GM23338 (cell line): ENCODE measurements at regions not wholly inside any gene's neighbourhood (a gene's known extent, or its start where the extent isn't known, plus 50 kb on each side); places are given as distances from the start of the nearest gene placed in this dataset.

ENCODE experiments used
- ATAC-seq: fragments of 200-7000 bp; cut with Tn5 transposase; 3 replicates; pipeline ENCODE4 v1.9.1; 2020
- DNase-seq: peaks from one replicate; pipeline ENCODE4 v3.0.0-alpha.2; 2015; ENCODE audit warnings: low spot score
- H2AFZ ChIP-seq: fragments of 200-600 bp; sonication (generic); 2 replicates; pipeline ENCODE4 v1.8.0; 2016; ENCODE audit warnings: antibody characterized with exemption, mild to moderate bottlenecking, moderate library complexity
- H3F3A ChIP-seq: fragments of 200-600 bp; sonication (generic); replicated peaks from 2 replicates; pipeline ENCODE4 v1.8.0; 2017; ENCODE audit warnings: antibody characterized with exemption, mixed run types, low read depth
- H3K27ac ChIP-seq: fragments of 200-600 bp; sonication (generic); 2 replicates; pipeline ENCODE4 v1.6.1; 2016; ENCODE audit warnings: low read depth
- H3K27me3 ChIP-seq: fragments of 200-600 bp; sonication (generic); 2 replicates; pipeline ENCODE4 v1.8.0; 2016; ENCODE audit warnings: mild to moderate bottlenecking, mixed run types, moderate library complexity; ENCODE audit not compliant: insufficient read depth
- H3K36me3 ChIP-seq: fragments of 200-600 bp; sonication (generic); 2 replicates; pipeline ENCODE4 v1.8.0; 2016; ENCODE audit warnings: mild to moderate bottlenecking; ENCODE audit not compliant: insufficient read depth
- H3K4me1 ChIP-seq: fragments of 200-600 bp; sonication (generic); 2 replicates; pipeline ENCODE4 v1.8.0; 2016; ENCODE audit warnings: mild to moderate bottlenecking, moderate library complexity; ENCODE audit not compliant: insufficient read depth
- H3K4me2 ChIP-seq: fragments of 200-600 bp; sonication (generic); 2 replicates; pipeline ENCODE4 v1.7.1; 2017; ENCODE audit warnings: mixed run types
- H3K4me3 ChIP-seq: fragments of 200-600 bp; sonication (generic); 2 replicates; pipeline ENCODE4 v1.6.1; 2016; ENCODE audit warnings: mixed run types
- H3K79me2 ChIP-seq: fragments of 200-600 bp; sonication (generic); replicated peaks from 2 replicates; pipeline ENCODE4 v1.8.0; 2017; ENCODE audit warnings: mild to moderate bottlenecking; ENCODE audit not compliant: insufficient read depth
- H3K9me2 ChIP-seq: fragments of 200-600 bp; sonication (generic); 2 replicates; pipeline ENCODE4 v1.8.0; 2017; ENCODE audit not compliant: insufficient read depth
- H4K20me1 ChIP-seq: fragments of 200-600 bp; sonication (generic); replicated peaks from 2 replicates; pipeline ENCODE4 v1.8.0; 2017; ENCODE audit warnings: mild to moderate bottlenecking; ENCODE audit not compliant: insufficient read depth
- H3K27ac Mint-ChIP-seq: 2 replicates; pipeline ENCODE4 v1.8.0; 2020; ENCODE audit warnings: inconsistent platforms, mild to moderate bottlenecking, moderate library complexity, mixed read lengths
- H3K27me3 Mint-ChIP-seq: 3 replicates; pipeline ENCODE4 v1.8.0; 2022; ENCODE audit warnings: low read depth, mild to moderate bottlenecking, moderate library complexity, mixed read lengths, inconsistent platforms; ENCODE audit not compliant: insufficient read depth, poor library complexity
- H3K36me3 Mint-ChIP-seq: 3 replicates; pipeline ENCODE4 v1.8.0; 2021; ENCODE audit warnings: low read depth, mild to moderate bottlenecking, inconsistent platforms, moderate library complexity, mixed read lengths
- H3K4me1 Mint-ChIP-seq: 3 replicates; pipeline ENCODE4 v1.8.0; 2020; ENCODE audit warnings: mild to moderate bottlenecking, inconsistent platforms, mixed read lengths
- H3K4me3 Mint-ChIP-seq: 3 replicates; pipeline ENCODE4 v1.8.0; 2021; ENCODE audit warnings: moderate library complexity, mild to moderate bottlenecking, inconsistent platforms, mixed read lengths
- H3K9me3 Mint-ChIP-seq: 3 replicates; pipeline ENCODE4 v1.8.0; 2020; ENCODE audit warnings: moderate library complexity, mild to moderate bottlenecking, inconsistent platforms, mixed read lengths
- EZH2 ChIP-seq: fragments of 200-600 bp; sonication (generic); IDR thresholded peaks from one replicate; pipeline ENCODE4 v1.8.0; 2017; ENCODE audit warnings: antibody characterized with exemption, mild to moderate bottlenecking, low read depth; ENCODE audit not compliant: unreplicated experiment
- EZH2phosphoT487 ChIP-seq: fragments of 200-600 bp; sonication (generic); IDR thresholded peaks from one replicate; pipeline ENCODE4 v1.8.1; 2018; ENCODE audit warnings: antibody characterized with exemption; ENCODE audit not compliant: unreplicated experiment
- JUNB ChIP-seq: IDR thresholded peaks from one replicate; pipeline ENCODE4 v1.6.1; 2016; ENCODE audit warnings: antibody characterized with exemption; ENCODE audit not compliant: unreplicated experiment
- NANOG ChIP-seq: IDR thresholded peaks from 2 replicates; pipeline ENCODE4 v1.6.1; 2016; ENCODE audit warnings: antibody characterized with exemption, borderline replicate concordance
- ZNF114 ChIP-seq: fragments of 250-450 bp; sonication (Bioruptor Pico); IDR thresholded peaks from 2 replicates; pipeline ENCODE4 v1.5.0; 2020; ENCODE audit warnings: mild to moderate bottlenecking, moderate library complexity
- ZNF331 ChIP-seq: fragments of 250-450 bp; sonication (Bioruptor Pico); IDR thresholded peaks from 2 replicates; pipeline ENCODE4 v1.5.0; 2020; ENCODE audit warnings: low read depth, mild to moderate bottlenecking, moderate library complexity
- TF ChIP-seq, protein P1 (sequence below): IDR thresholded peaks from 2 replicates; pipeline ENCODE4 v1.6.1; 2016; ENCODE audit warnings: antibody characterized with exemption
- TF ChIP-seq, protein P2 (sequence below): fragments of 250-450 bp; sonication (Bioruptor Pico); IDR thresholded peaks from 2 replicates; pipeline ENCODE4 v1.5.0; 2020; ENCODE audit warnings: mild to moderate bottlenecking, moderate library complexity
- TF ChIP-seq, protein P3 (sequence below): IDR thresholded peaks from one replicate; pipeline ENCODE4 v1.6.1; 2018; ENCODE audit warnings: antibody characterized with exemption; ENCODE audit not compliant: unreplicated experiment

DNA sequence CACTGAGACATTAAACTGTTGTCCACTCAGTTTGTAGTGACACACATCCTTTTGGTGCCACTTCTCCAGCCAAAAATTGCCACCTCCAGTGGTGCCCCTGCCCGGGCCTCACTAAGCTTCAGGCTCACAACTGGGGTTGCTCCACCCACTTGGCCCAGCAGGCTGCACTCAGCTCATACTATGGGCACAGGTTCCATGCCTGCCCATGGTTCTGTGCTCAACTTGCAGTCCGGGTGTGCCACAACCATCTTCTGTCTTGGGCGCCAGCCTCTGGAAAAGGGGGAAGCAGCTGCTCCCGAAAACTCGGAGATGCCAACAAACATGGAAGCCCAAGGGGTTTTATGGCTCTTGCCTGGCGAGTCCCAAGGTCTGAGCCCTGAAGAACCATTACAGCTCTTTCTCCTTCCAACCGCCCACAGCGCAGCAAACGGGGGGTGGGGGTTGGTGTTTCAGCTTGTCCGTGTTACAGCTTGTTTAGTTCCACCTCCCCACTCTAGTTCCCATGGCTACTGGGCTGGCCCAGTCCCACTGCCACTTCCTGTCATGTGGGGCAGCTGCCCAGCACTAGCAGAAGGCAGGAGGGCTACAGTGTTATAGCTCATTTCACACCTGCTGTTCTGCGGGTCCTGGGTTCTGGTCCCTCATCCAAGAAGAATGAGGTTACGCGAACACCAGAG is 998.3 kb downstream of the SLC16A7 start (continued):
- TF ChIP-seq EZH2 (no peak), EZH2phosphoT487 (no peak), JUNB (no peak), ZNF331 (CRISPR knock-in tag) (no peak)
- TF ChIP-seq, protein P1, sequence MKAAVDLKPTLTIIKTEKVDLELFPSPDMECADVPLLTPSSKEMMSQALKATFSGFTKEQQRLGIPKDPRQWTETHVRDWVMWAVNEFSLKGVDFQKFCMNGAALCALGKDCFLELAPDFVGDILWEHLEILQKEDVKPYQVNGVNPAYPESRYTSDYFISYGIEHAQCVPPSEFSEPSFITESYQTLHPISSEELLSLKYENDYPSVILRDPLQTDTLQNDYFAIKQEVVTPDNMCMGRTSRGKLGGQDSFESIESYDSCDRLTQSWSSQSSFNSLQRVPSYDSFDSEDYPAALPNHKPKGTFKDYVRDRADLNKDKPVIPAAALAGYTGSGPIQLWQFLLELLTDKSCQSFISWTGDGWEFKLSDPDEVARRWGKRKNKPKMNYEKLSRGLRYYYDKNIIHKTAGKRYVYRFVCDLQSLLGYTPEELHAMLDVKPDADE = no peak
- TF ChIP-seq, protein P2, sequence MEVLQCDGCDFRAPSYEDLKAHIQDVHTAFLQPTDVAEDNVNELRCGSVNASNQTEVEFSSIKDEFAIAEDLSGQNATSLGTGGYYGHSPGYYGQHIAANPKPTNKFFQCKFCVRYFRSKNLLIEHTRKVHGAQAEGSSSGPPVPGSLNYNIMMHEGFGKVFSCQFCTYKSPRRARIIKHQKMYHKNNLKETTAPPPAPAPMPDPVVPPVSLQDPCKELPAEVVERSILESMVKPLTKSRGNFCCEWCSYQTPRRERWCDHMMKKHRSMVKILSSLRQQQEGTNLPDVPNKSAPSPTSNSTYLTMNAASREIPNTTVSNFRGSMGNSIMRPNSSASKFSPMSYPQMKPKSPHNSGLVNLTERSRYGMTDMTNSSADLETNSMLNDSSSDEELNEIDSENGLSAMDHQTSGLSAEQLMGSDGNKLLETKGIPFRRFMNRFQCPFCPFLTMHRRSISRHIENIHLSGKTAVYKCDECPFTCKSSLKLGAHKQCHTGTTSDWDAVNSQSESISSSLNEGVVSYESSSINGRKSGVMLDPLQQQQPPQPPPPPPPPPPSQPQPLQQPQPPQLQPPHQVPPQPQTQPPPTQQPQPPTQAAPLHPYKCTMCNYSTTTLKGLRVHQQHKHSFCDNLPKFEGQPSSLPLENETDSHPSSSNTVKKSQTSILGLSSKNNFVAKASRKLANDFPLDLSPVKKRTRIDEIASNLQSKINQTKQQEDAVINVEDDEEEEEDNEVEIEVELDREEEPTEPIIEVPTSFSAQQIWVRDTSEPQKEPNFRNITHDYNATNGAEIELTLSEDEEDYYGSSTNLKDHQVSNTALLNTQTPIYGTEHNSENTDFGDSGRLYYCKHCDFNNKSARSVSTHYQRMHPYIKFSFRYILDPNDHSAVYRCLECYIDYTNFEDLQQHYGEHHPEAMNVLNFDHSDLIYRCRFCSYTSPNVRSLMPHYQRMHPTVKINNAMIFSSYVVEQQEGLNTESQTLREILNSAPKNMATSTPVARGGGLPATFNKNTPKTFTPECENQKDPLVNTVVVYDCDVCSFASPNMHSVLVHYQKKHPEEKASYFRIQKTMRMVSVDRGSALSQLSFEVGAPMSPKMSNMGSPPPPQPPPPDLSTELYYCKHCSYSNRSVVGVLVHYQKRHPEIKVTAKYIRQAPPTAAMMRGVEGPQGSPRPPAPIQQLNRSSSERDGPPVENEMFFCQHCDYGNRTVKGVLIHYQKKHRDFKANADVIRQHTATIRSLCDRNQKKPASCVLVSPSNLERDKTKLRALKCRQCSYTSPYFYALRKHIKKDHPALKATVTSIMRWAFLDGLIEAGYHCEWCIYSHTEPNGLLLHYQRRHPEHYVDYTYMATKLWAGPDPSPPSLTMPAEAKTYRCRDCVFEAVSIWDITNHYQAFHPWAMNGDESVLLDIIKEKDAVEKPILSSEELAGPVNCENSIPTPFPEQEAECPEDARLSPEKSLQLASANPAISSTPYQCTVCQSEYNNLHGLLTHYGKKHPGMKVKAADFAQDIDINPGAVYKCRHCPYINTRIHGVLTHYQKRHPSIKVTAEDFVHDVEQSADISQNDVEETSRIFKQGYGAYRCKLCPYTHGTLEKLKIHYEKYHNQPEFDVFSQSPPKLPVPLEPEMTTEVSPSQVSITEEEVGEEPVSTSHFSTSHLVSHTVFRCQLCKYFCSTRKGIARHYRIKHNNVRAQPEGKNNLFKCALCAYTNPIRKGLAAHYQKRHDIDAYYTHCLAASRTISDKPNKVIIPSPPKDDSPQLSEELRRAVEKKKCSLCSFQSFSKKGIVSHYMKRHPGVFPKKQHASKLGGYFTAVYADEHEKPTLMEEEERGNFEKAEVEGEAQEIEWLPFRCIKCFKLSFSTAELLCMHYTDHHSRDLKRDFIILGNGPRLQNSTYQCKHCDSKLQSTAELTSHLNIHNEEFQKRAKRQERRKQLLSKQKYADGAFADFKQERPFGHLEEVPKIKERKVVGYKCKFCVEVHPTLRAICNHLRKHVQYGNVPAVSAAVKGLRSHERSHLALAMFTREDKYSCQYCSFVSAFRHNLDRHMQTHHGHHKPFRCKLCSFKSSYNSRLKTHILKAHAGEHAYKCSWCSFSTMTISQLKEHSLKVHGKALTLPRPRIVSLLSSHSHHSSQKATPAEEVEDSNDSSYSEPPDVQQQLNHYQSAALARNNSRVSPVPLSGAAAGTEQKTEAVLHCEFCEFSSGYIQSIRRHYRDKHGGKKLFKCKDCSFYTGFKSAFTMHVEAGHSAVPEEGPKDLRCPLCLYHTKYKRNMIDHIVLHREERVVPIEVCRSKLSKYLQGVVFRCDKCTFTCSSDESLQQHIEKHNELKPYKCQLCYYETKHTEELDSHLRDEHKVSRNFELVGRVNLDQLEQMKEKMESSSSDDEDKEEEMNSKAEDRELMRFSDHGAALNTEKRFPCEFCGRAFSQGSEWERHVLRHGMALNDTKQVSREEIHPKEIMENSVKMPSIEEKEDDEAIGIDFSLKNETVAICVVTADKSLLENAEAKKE (CRISPR knock-in tag) = no peak

DNA sequence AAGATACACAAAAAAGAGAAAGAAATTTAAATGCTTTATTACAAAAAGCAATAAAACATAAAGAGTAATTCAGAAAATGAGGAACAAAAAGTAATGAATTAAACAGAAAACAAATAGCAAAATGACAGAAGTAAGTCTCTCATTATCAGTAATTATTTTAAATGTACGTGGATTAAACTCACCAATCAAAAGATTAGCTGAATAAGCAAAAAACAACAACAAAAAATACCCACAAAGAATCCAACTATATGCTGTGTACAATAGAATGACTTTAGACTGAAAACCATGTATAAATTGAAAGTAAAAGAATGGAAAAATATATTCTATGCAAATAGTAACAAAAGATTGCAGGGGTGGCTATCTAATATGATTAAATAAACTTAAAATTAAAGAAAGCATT is 1006.8 kb downstream of the SLC16A7 start:
- no peak for ATAC-seq
- Histone ChIP-seq H3F3A (no peaks in the 10 kb centered on the region), H3K4me3 (no peak overlapping the region), H3K9me2 (no peaks in the 10 kb centered on the region), H4K20me1 (no peaks in the 10 kb centered on the region), H3K4me2 (no peak overlapping the region), H3K27ac (no peak overlapping the region), H3K4me1 (no peaks in the 10 kb centered on the region), H2AFZ (no peak overlapping the region), H3K79me2 (no peaks in the 10 kb centered on the region), H3K27me3 (no peaks in the 10 kb centered on the region), H3K36me3 (peaks cover 8% of the 10 kb centered on the region; the same call in 1 of the 2 replicates)
- Mint-ChIP-seq H3K9me3 (peaks cover 47% of the 10 kb centered on the region), H3K4me1 (no peaks in the 10 kb centered on the region), H3K27me3 (no peaks in the 10 kb centered on the region), H3K27ac (no peak overlapping the region), H3K36me3 (peaks cover 39% of the 10 kb centered on the region), H3K4me3 (no peak overlapping the region)
- DNase-seq = no peak
- TF ChIP-seq, protein P3, sequence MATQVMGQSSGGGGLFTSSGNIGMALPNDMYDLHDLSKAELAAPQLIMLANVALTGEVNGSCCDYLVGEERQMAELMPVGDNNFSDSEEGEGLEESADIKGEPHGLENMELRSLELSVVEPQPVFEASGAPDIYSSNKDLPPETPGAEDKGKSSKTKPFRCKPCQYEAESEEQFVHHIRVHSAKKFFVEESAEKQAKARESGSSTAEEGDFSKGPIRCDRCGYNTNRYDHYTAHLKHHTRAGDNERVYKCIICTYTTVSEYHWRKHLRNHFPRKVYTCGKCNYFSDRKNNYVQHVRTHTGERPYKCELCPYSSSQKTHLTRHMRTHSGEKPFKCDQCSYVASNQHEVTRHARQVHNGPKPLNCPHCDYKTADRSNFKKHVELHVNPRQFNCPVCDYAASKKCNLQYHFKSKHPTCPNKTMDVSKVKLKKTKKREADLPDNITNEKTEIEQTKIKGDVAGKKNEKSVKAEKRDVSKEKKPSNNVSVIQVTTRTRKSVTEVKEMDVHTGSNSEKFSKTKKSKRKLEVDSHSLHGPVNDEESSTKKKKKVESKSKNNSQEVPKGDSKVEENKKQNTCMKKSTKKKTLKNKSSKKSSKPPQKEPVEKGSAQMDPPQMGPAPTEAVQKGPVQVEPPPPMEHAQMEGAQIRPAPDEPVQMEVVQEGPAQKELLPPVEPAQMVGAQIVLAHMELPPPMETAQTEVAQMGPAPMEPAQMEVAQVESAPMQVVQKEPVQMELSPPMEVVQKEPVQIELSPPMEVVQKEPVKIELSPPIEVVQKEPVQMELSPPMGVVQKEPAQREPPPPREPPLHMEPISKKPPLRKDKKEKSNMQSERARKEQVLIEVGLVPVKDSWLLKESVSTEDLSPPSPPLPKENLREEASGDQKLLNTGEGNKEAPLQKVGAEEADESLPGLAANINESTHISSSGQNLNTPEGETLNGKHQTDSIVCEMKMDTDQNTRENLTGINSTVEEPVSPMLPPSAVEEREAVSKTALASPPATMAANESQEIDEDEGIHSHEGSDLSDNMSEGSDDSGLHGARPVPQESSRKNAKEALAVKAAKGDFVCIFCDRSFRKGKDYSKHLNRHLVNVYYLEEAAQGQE = no peak
- TF ChIP-seq, protein P1 = no peak
- TF ChIP-seq ZNF331 (CRISPR knock-in tag) = no peak
- TF ChIP-seq NANOG = no peak
- no peak for TF ChIP-seq ZNF114 (CRISPR knock-in tag)
